ENCODE measurements at regions not wholly inside any gene's neighbourhood (a gene's known extent, or its start where the extent isn't known, plus 50 kb on each side); places are given as distances from the start of the nearest gene placed in this dataset.

- intact Hi-C loops (cut with DNase I) = no loop called here
- ATAC-seq = no peak
- no peak for DNase-seq (ENCODE audit: low spot score)
Observed at GRCh38 chr13:29676535-29676934, 81.0 kb upstream of the SLC7A1 start.

- DNase-seq (ENCODE audit: low spot score) = no peak
- ATAC-seq = no peak
- intact Hi-C loops (cut with DNase I) = no loop called here
Observed at GRCh38 chr13:29674532-29674931, 79.0 kb upstream of the SLC7A1 start.

- intact Hi-C loops (cut with DNase I) = no loop called here
- DNase-seq (ENCODE audit: low spot score) (no peak), ATAC-seq (no peak)
Observed at GRCh38 chr13:29664591-29664990, 69.1 kb upstream of the SLC7A1 start.

GRCh38 chr13:29654843-29655547, 59.5 kb upstream of the SLC7A1 start:
- no peak for ATAC-seq
- no peak for DNase-seq (ENCODE audit: low spot score)
- intact Hi-C loops (cut with DNase I) = no loop called here

GRCh38 chr13:29654384-29654783, 58.9 kb upstream of the SLC7A1 start:
- intact Hi-C loops (cut with DNase I) = no loop called here
- DNase-seq (ENCODE audit: low spot score) (no peak), ATAC-seq (no peak)

- intact Hi-C loops (cut with DNase I) = no loop called here
- DNase-seq (ENCODE audit: low spot score) (no peak), ATAC-seq (no peak)
Observed at GRCh38 chr13:29648760-29649159, 53.3 kb upstream of the SLC7A1 start.
